GM12872 (cell line): ENCODE measurements at regions not wholly inside any gene's neighbourhood (a gene's known extent, or its start where the extent isn't known, plus 50 kb on each side); places are given as distances from the start of the nearest gene placed in this dataset.

ENCODE experiments used
- TF ChIP-seq, protein P1 (sequence below): IDR thresholded peaks from 3 replicates; pipeline ENCODE4 v1.5.1; 2011; ENCODE audit warnings: low read depth, mild to moderate bottlenecking, low read length, moderate library complexity; ENCODE audit not compliant: insufficient read depth

DNA sequence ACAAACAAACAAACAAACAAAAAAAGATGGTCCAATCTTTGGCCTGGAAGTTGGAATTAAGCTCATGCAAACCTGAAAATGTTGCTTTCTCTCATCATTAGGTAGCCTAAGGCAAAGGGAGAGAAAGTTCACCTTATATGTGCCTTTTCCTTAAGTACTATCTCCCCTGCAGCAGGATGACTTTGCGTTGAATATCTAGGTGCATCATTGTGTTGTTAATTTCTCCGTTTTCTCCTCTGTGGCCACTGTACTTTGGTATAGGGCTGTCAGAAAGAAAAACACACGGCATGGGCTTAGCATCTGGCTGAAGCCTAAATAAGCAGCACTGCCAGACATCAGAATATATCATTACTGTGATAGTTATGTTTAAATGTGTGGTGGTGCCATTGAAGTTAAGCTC is 345.5 kb downstream of the BCAT1 start:
- TF ChIP-seq, protein P1, sequence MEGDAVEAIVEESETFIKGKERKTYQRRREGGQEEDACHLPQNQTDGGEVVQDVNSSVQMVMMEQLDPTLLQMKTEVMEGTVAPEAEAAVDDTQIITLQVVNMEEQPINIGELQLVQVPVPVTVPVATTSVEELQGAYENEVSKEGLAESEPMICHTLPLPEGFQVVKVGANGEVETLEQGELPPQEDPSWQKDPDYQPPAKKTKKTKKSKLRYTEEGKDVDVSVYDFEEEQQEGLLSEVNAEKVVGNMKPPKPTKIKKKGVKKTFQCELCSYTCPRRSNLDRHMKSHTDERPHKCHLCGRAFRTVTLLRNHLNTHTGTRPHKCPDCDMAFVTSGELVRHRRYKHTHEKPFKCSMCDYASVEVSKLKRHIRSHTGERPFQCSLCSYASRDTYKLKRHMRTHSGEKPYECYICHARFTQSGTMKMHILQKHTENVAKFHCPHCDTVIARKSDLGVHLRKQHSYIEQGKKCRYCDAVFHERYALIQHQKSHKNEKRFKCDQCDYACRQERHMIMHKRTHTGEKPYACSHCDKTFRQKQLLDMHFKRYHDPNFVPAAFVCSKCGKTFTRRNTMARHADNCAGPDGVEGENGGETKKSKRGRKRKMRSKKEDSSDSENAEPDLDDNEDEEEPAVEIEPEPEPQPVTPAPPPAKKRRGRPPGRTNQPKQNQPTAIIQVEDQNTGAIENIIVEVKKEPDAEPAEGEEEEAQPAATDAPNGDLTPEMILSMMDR = no peak

DNA sequence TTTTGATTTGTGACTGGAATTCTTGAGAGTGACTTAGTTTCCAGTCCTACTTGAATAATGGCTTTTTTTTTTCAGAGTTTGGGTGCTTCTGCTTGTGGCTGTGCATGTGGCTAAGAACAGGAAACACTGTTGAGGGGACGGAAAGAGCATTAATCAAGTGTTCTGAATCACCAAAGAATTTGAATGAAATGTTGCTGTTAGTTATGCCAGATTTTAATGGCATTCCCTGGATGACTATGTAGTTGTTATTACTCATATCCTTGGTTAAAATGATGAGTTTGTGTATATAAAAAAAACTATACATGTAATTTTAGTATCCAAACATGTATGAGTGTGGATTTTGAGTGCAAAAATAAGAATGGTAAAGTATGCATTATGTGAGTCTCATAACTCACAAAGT is 347.9 kb downstream of the BCAT1 start:
- TF ChIP-seq, protein P1 = no peak

DNA sequence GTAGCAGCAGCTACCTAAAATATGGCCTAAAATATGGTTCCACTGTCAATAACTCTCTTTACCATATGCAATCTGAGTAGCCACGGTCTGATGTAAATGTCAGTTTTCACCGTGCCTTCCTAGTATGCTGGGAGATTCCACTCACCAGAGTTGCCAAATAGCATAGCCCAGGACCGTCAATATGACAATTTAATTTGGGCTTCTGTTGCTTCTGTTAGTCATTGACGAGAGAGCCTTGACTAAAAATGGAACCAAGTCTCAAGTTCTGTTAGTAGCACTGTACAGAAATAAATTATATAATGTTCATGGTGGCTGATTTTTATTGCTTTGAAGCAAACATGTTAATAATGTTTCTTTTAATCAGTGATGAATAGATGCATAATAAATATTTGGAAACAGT is 348.4 kb downstream of the BCAT1 start:
- TF ChIP-seq, protein P1 = no peak

DNA sequence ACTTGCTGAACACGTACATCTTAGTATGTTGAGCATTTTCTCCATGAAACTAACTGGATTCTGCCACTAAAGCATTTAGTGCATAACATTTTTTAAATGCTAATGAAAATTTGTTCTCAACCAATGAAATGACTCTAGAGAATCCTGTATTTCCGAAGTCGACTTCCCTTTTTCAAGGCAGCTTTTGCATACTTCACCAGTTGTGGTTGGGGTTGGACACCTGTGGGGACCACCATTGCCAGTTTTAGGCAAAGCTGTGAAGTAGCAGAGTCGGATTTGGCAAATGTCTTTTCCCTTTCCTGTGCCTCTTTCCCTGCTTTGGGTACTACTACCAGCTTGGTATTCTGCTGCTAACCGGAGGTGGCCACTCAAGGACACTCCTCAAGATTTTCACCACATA is 349.2 kb downstream of the BCAT1 start:
- TF ChIP-seq, protein P1 = no peak

DNA sequence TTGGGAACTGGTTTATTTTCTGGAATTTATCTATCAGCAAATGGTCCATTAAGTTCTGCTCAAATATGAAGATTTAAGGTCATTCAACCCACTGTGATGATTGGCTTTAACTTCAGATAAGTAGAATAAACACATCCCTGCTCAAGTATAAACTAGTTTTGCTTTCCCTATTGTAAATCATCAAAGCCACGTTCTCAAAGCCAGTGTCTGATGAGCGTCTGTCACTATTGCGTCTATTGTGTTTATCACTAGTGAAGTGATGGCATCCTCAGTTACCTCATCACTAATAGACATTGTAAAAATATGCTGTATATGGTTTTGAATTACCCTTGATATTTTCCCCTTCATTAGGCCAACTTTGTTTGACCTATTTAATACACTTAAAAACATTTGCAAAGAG is 351.3 kb downstream of the BCAT1 start:
- TF ChIP-seq, protein P1 = no peak

DNA sequence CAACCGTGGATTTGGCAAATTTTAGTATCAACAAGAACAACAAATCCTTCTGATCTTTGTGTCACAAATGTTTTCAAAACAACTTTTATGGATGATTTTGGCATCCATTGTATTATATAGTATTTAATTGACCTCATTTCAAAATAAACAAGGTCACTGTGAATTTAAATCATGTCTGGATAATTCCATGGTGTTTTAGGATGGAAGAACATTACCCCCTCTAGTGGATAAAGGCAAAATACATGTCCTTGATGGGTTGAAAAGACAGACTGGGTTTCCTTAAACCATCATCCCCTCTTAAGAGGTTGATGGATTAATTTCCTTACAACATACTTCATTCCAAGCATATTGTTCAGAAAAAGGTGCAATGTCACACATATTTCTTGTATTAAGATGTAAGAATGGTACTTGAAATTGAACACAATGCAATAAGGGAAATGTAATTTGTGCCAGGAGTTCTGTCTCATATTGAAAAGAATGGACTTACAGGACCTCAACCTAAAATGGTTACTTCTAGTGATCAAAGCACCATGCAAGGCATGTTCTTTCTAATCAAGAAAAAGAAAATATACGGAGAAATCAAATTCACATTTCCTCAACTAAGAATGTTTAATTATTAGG is 352.0 kb downstream of the BCAT1 start:
- TF ChIP-seq, protein P1 = peak; percentile 58; the same call in 2 of the 3 replicates

DNA sequence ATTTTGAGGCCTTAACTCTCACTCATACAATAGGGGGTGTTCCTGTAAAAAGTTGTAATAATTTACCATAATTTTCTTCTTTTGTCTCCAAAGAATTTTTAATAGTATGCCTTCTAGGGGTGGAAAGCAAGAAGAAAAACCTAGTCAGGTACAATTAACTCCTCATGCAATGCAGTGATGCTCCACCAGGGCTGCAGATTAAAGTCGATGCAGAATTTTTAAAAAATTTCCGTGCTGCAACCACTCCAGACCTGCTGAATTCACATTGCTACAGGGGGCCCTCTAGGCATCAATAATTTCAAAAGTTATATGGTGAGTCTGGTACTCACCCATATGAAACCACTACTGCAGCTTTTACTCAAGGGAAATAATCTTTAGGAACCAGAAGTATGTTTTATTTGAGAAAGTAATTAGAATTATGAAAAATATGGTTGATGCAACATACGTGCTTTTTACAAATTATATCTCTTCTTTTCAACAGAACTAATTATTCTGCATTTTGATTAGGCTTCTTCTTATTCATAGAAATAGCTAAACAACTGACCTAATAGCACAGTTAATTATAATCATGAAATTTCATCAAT is 353.2 kb downstream of the BCAT1 start:
- TF ChIP-seq, protein P1 = peak; percentile 40; the same call in 2 of the 3 replicates
